ENCODE measurements at regions not wholly inside any gene's neighbourhood (a gene's known extent, or its start where the extent isn't known, plus 50 kb on each side); places are given as distances from the start of the nearest gene placed in this dataset.

GRCh38 chr1:229762891-229763290 lies 136.8 kb downstream of the URB2 start:
- DNase-seq: no peak

DNA sequence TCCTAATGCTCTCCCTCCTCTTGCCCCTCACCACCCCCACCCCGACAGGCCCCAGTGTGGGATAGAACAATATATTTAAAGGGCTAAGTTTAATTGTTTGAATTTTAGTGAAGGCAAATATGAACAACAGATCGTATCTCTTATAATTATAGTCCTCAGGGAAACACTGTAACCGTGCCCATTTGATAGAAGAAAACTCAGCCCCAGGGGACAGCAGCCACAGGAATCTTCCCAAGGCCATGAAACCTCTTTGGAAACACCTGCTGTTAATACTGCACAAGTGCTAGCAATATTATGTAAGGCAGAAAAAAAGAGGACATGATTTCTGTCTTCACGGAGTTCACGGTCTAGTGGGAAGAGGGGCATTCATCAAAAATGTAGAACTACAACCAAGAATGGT lies 142.2 kb downstream of the URB2 start:
- DNase-seq: no peak

DNA sequence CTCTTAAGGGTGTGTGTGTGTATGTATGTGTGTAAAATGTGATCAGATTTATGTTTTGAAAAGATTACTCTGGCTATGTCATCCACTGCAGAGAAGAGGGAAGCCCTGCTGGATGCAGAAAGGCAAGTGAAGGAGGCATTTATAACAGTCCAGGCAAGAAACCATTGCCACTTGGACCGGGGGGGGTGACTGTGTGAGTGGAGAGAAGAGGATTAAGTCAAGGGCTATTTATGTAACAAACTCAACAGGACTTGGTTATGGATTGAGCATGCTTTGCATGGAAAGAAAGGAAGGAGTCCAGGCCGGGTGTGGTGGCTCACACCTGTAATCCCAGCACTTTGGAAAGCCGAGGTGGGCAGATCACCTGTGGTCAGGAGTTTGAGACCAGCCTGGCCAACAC lies 143.0 kb downstream of the URB2 start:
- no peak for DNase-seq

- no peak for DNase-seq
Measured at GRCh38 chr1:229769809-229770208, 143.8 kb downstream of the URB2 start.

DNA sequence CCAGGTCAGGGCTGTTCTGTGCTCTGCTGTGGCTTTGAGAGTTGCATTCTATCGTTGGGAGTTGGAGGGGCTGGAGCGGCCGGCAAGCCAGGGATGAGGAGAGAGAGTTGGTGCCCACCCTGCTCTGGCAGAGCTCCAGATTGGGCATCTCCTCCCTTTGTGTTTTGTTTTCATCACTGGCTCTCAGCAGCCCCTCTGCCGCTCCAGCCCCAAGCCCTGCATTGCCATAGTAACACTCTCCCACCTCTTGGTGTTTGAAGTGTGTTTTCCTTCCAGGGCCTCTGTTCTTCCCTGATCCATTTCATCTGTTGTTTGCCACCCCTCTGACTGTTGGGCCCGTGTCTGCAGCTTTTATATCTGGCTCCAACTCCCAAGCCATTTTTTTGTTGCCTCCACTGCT lies 152.7 kb downstream of the URB2 start:
- DNase-seq: no peak

DNA sequence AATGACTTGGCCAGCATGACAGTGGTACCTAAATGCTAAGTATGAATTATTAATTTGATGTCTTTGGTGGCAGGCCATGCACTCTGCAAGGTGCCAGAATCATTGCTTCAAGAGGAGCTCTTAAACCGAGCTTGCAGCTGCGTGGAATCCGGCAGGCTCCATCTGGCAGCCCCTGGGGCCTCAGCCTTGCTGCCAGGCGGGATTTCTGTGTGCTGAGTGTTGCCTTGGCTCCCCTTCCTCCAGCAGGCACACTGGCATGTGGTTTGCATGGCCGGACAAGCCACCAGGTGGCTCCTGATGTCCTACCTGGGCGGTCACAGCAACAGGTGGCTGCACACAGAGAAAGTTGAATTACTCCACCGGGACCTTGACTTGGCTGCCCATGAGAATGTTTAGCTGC lies 155.4 kb downstream of the URB2 start:
- peak; percentile 49 for DNase-seq

GRCh38 chr1:229782469-229782868 lies 156.4 kb downstream of the URB2 start:
- no peak for DNase-seq

DNA sequence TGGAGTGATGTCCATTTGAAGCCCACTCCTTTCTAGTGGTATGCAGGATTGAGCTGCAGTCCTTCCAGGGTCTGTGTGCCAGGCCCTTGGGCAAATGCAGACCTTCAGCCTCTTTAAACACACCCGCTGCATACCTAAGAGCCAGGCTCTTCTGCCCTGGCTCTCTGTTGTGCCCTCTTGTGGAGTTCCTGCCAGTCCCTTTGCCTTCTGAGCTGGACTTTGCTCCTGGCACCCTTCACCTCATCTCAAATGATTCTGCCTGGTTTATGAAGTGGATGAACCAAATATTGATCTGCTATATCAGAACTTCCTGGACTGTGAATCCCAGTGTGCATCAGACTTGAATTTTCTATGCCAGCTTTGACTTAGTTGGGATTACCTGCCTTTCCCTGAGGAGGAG lies 158.8 kb downstream of the URB2 start:
- DNase-seq: no peak

DNA sequence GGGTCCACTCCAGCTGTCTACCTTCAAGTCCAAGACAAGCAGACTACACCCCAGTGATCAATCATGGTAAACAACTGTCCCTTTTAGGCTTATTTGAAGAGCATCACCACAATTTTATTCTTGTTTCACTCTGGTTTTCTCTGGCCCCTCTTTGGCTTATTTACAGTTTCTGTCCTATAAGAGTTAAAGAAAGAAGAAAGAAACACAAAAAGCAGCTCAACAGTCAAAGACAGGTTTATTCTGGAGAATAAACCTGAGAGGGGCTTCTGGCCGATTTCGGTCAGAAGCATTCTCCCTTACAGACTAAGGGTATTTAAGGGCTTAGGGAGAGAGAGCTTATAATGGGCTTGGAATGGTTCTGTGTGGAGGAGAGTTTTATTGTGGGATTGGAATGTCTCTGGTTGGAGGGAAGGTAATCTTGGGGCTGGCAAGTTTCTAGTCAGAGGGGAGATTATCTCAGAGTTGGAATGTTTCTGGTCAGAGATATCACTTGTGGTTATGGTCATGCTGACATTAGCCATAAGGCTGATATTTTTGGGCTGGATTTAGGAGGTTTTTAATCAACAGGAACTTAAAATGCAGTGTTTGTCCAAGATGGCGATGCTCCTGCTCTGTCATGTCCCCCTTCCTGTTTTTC lies 161.0 kb downstream of the URB2 start:
- no peak for DNase-seq

GRCh38 chr1:229788004-229788403 lies 162.0 kb downstream of the URB2 start:
- no peak for DNase-seq

DNA sequence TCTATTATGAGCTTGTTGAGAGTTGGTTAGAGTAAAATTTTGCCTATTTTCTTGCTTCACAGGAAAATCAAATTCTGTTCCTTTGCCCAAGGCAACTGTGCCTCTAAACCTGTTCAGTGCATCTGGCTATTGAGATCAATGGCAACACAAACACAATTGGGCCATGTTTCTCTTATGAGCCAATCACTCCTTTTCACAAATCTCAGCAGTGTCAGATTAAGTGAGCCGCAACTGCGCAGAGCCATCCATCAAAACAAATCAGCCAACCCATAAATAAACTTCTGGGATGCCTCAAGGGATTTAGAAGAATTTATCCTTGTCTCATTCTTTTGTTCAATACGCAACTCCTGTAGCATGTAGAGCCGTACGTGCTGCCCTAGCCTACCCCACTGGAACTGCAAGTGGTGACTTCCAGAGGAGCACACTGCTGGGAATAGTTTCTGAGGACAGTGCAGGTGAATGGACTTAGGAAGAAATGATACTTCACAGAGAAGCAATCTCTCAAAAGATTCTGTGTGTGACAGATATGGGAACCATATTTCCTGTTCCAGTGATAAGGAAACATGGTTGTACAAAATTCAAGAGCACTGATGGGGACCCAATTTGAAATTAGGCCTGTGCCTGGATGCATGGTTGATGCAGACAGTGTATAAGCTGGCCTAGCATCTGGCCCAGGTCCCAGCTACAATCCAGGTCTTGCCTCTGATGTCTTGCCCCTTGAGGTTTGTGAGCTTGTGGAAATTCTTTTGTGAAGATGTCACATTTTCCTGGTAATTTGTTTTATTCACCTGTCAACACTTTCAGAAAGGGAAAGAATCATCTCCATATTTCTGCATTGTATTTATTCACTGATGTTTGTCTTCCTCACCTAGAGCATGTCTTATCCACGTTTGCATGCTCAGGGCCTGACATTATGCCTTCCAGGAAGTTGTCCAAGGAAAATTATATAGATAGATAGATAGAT lies 166.2 kb downstream of the URB2 start:
- no peak for DNase-seq

GRCh38 chr1:229793488-229793887 lies 167.4 kb downstream of the URB2 start:
- no peak for DNase-seq

- no peak for DNase-seq
Measured at GRCh38 chr1:229798558-229798957, 172.5 kb downstream of the URB2 start.

- DNase-seq: no peak
Measured at GRCh38 chr1:229803626-229804217, 177.7 kb downstream of the URB2 start.

GRCh38 chr1:229808272-229808671 lies 182.2 kb downstream of the URB2 start:
- DNase-seq: no peak

GRCh38 chr1:229810140-229810539 lies 184.1 kb downstream of the URB2 start:
- no peak for DNase-seq

DNA sequence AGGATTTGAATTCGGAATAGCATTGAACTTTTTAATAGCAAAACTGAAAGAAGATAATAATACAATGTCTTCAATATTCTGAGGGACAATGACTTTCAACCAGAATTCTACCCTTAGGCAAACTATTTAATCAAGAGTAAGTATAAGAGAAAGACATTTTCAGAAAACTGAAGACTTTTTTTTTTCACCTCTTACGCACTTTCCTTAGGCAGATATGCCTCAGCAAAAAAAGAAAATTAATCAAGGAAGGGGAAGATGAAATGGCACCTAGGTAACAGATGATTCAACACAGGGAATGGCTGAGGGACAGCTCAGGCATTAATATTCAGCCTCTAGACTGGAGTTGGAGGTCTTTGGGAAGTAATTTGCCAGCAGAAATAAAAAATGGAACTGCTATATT lies 184.9 kb downstream of the URB2 start:
- no peak for DNase-seq

GRCh38 chr1:229812148-229812547 lies 186.1 kb downstream of the URB2 start:
- no peak for DNase-seq

DNA sequence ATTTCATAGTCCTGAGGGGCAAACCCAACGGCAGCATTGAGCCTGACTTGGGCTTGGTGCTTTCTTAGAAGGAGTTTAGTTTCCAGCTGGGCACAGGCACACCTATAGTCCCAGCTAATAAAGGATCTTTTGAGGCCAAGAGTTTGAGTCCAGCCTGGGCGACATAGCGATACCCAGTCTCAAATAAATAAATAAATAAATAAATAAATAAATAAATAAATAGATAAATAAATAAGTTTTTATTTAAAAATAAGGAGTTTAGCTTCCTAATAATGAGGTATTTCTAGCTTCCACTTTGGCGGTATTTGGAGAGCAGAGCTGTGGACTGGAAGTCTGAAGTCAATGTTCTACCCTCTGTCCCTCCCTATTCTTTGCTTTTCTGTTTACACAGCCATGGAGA lies 186.6 kb downstream of the URB2 start:
- no peak for DNase-seq

- no peak for DNase-seq
Measured at GRCh38 chr1:229815076-229815475, 189.0 kb downstream of the URB2 start.

DNA sequence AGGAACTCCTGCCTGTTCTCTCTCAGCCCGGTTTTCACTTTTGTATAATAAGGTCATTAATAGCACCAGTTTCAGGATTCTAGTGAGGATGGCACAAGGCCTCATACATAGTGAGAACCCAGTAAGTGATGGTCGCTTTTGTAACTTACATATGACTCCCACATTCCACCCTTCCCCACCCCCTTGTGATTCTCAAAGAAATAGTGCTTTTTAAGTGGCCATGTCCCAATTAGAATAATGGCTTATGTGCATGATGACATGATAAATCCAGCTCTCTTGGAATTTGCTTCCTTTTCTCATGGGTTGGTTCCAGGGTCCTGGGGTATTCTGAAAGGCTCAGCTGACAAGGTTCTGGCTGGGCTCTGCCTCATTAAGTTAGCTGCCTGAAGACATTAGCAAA lies 189.9 kb downstream of the URB2 start:
- no peak for DNase-seq

- no peak for DNase-seq
Measured at GRCh38 chr1:229817936-229818335, 191.9 kb downstream of the URB2 start.

- DNase-seq: no peak
Measured at GRCh38 chr1:229819091-229819490, 193.0 kb downstream of the URB2 start.

GRCh38 chr1:229822026-229822425 lies 196.0 kb downstream of the URB2 start:
- DNase-seq: no peak
